ENCODE measurements at regions not wholly inside any gene's neighbourhood (a gene's known extent, or its start where the extent isn't known, plus 50 kb on each side); places are given as distances from the start of the nearest gene placed in this dataset.

DNA sequence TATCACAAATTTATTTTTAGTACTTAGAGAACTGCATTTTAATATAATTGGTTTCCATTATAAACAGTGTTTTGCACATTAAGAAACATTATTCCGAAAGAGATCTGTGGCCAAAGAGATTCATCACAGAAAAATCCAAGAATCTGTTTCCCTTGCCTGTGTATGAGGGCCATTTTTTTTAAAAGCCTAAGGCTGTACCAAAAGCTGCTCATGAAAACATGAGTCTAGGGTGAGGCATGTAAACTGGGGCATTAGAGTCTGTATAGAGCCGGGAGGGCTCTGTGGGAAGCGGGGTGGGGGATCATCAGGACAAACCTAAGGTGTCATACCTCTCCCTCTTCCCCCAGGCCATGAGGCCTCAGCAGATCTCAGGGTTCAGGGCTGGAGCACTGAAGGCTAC, 223.8 kb downstream of the FBXO15 start:
- DNase-seq (ENCODE audit: low read depth in 2 of 2) = no peak

- DNase-seq (ENCODE audit: low read depth in 2 of 2) = no peak
Measured at GRCh38 chr18:73920033-73920432, 227.6 kb downstream of the FBXO15 start.

- no peak for DNase-seq (ENCODE audit: low read depth in 2 of 2)
Measured at GRCh38 chr18:73918816-73919215, 228.8 kb downstream of the FBXO15 start.

DNA sequence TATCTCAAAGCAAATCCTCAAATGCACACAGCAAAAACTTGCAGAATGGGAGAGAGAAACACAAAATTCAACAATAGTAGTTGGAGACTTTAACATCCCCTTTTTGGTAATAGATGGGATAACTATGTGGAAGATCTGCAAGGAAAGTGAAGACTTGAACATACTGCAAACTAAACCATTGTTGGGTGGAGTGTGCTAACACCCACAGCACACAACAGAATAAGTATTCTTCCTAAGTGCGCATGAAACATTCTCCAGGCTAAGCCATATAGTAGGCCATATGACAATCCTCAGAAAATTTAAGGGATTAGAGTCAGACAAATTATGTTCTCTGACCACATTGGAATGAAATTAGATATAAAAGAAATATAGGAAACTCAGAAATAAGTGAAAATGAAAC, 230.6 kb downstream of the FBXO15 start:
- no peak for DNase-seq (ENCODE audit: low read depth in 2 of 2)

DNA sequence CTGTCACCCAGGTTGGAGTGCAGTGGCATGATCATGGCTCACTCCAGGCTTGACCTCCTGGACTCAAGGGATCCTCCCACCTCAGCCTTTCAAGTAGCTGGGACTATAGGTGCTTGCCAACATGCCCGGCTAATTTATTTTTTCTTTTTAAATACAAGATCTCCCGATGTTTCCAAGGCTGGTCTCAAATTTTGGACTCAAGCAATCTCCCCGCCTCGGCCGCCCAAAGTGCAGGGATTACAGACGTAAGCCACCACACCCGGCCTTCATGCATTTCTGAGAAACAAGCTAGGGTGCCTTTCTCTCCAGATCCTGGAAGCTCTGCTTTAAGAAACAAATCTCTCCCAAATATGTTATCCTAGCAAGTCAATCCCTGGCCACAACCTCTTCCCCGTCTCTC, 234.1 kb downstream of the FBXO15 start:
- DNase-seq (ENCODE audit: low read depth in 2 of 2) = no peak

- DNase-seq (ENCODE audit: low read depth in 2 of 2) = peak in 1 of 2 donors; percentile 14
Measured at GRCh38 chr18:73908323-73908722, 239.3 kb downstream of the FBXO15 start.

DNA sequence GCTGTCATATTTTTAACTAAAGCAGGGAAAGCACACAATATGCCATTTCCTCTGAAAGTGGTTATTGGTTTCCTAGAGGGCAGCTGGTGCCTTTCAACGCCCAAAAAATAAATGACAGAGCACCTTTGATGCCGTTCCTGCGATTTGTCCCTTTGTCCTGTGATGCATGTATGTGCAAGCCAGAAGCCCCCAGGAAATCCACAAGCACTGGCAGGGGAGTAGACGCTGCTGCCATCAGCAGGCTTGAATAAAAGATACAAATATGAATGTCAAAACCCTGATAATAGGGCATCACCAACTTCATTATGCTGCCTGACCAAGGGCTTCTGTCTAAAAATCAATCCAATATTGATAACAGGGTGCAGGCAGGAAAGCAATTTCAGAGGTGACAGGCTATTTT, 246.1 kb downstream of the FBXO15 start:
- DNase-seq (ENCODE audit: low read depth in 2 of 2) = no peak

DNA sequence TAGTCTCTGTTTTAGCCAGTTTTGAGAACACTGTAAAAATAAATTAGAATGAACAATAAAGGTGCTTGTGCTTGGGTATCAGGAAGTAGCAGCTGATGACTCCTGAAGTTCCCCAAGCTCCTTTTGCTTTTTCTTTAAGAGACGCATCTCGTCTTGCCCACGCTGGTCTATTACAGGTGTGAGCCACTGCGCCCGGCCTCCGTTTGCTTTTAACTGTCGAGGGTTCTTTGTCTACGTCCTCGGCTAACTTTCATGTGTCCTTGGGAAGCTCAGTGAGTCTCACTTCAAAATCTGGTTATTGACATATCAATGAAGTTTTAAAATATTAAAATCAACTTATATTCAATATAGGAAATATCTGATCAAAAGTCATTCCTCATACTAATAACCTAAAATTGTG, 246.5 kb downstream of the FBXO15 start:
- DNase-seq (ENCODE audit: low read depth in 2 of 2) = no peak

GRCh38 chr18:73900106-73900835, 247.4 kb downstream of the FBXO15 start:
- no peak for DNase-seq (ENCODE audit: low read depth in 2 of 2)

GRCh38 chr18:73897517-73897916, 250.1 kb downstream of the FBXO15 start:
- no peak for DNase-seq (ENCODE audit: low read depth in 2 of 2)

- DNase-seq (ENCODE audit: low read depth in 2 of 2) = no peak
Measured at GRCh38 chr18:73896685-73897084, 250.9 kb downstream of the FBXO15 start.

DNA sequence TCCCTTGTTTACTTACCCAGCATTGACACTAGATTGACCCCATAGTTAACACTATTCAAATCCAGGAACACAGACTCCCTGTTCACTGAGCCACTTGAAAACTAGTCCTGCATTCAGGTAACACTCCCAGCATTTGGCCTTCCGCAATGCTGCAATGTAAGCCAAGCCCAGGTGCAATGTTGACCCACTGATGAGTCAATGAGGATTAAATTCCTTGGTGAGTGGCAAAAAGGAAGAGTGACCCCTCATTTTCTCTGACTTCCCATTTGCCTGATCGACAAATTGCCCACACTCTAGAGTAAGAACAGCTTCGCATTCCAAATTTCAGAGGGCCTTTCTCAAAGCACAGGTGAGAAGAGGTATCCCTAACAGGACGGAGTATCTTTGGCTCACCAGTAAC, 251.9 kb downstream of the FBXO15 start:
- DNase-seq (ENCODE audit: low read depth in 2 of 2) = no peak

DNA sequence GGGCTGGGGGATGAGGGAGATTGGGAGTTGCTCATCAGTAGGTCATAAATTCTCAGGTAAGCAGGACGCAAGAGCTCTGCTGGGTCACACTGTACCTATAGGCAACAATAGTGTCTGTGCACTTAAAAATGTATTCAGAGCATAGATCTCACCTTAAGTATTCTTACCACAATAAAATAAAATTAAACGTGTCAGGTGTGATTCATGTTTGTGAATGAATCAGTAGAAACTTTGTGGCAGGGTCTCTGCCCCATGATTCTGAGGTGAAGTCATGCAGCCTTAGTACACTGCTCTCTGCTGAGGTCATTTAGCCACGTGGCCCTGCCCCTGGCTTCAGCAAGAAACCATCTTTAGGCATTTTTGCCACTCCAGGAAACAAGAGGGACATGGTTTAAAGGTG, 253.8 kb downstream of the FBXO15 start:
- no peak for DNase-seq (ENCODE audit: low read depth in 2 of 2)

DNA sequence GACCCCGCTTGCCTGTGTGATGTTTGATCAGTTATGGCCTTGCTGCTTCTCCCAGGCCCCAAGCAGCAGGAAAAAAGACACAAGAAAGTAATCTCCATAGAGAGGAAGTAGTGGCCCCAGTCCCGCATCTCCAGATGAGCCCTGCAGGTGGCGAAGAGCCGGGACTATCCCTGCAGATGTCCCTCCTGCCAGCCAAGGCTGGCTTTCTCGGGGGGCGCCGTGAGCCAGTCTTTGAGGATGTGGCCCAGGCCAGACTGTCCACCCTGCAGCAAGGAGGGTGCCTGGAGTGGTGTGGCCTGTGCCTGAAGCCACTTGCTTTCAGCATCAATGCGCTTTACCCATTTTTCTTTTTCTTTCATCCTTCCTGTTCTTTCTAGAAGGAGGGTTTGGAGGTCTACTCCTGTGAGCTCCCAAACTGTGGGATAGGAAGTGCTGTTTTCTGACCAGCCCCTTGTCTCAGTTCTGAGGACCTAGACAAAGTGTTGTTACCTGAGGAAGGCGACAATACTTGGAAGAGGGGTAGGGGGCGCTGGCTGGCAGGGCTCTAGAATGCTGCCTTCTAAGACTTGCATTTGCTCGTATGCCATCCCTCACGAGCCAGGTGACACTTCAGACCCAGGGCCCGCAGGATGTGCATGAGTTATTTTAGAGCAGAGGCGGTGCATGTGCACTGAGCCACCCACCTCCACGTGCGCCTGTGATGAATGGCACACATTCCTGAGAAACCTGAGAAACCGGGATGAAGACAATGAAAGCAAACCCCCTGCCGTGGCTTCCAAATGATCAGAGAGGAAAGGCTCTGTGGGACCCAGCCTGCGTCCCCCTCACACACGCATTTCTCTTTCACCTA, 255.8 kb downstream of the FBXO15 start:
- no peak for DNase-seq (ENCODE audit: low read depth in 2 of 2)

DNA sequence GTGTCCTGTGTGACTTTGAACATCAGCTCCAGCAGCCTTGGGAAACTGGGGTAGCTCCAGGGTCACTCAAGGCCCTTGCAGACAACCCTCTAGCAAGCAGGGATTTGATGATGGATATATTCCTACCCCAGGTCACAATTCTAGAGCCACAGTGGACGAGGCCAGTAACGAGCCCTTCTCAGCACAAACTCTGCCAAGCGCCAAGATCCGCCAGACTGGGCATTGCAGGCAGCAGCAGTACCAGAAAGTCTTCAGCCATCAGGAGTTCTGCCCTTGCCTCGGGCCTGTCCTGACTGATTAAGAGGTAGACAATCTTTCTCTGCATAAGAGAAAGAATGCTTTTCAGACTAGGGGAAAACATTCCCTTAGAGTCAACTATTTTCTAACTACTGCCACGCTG, 259.1 kb downstream of the FBXO15 start:
- no peak for DNase-seq (ENCODE audit: low read depth in 2 of 2)

DNA sequence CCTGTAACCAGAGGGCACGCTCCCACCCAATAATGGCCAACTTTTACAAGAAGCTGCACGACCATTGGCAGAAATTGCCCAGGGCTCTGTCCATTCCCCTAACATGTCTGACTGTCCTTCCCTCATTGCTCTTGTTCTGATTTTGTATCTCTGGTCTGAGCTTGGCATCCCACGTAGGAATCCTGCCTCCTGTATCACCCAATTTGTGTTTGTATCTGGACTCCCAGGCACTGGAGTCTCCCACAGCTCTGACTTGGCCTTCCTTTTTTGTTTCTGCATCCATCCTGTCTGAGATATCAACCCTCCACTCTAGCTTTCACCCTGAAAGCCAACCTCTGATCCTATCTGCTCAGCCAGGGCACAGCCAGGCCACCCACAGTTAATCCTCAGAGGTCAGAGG, 259.8 kb downstream of the FBXO15 start:
- DNase-seq (ENCODE audit: low read depth in 2 of 2) = no peak

DNA sequence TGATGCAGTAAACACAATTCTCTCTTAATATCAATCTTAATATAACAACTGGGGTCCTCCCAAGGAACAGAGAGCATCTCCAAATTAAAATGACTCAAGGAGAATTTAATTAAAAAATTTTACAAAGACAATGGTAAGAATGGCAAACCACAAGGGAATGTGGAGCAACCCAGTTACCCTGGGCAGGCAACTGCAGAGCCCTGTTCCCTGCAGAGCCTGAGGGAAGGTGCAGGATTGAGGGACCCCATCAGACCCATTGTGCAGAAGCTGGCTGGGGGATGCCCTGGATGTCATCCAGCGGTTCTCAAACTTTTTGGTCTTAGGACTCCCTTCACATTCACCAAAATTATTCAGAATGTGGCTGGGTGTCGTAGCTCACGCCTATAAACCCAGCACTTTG, 262.8 kb downstream of the FBXO15 start:
- no peak for DNase-seq (ENCODE audit: low read depth in 2 of 2)

DNA sequence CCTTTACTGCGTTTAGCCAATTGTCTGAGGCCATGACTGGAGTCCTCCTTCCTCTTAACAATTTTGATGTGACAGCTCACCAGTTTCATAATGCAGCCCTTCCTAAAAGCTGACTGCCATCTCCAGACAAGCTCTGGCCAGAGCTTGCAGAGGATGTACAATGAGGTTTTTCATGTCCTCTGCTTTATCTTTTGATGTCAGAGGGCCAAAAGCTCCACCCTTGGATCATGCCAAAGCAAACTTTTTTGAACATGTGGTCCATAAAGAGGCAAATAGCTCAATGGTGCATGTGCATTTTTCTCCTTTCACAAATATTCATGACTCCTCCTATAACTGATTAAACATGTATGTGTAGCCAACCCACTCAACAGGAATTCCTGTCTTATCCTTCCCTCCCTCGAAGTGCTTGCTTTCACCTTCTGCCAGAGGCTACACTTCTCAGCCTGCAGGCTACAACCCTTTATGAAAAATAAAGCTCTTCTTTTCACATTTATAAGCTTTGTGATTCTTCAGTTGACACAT, 266.2 kb downstream of the FBXO15 start:
- DNase-seq (ENCODE audit: low read depth in 2 of 2) = no peak

- DNase-seq (ENCODE audit: low read depth in 2 of 2) = peak in 1 of 2 donors; percentile 21
Measured at GRCh38 chr18:73880387-73880786, 267.2 kb downstream of the FBXO15 start.

DNA sequence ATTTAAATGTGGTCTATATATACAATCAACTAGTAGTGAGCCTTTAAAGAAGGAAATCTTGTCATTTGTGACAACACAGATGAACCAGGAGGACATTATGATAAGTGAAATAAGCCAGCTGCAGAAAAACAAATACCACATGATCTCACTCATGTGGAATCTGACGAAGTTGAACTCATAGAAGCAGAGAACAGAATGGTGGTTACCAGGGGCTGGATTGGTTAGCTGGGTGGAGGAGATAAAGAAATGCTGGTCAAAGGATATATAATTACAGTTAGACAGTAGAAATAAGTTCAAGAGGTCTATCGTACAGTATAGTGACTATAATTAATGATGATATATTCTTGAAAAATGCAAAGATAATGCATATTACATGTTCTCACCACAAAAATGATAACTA, 267.9 kb downstream of the FBXO15 start:
- DNase-seq (ENCODE audit: low read depth in 2 of 2) = peak in 1 of 2 donors; percentile 3

DNA sequence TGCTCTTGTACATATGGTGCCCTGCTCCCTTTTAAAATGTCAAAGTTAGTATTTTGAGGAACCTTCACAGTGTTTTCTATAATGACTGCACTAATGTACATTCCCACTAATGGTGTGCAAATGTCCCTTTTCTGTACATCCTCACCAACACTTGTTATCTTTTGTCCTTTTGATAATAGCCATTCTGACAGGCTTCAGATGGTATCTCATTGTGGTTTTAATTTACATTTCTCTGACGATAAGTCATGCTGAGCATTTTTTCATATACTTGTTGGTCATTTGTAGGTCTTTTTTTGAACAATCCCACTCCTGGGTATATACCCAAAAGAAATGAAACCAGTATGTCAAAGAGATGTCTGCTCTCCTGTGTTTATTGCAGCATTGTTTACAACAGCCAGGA, 268.3 kb downstream of the FBXO15 start:
- no peak for DNase-seq (ENCODE audit: low read depth in 2 of 2)

GRCh38 chr18:73869182-73869581, 278.5 kb downstream of the FBXO15 start:
- DNase-seq (ENCODE audit: low read depth in 2 of 2) = no peak

GRCh38 chr18:73861771-73862170, 285.9 kb downstream of the FBXO15 start:
- no peak for DNase-seq (ENCODE audit: low read depth in 2 of 2)

All from dermis microvascular lymphatic vessel endothelial cell (primary cell).